Ovary (tissue), 3 donors: ENCODE measurements at regions not wholly inside any gene's neighbourhood (a gene's known extent, or its start where the extent isn't known, plus 50 kb on each side); places are given as distances from the start of the nearest gene placed in this dataset.

ENCODE experiments used
- CTCF ChIP-seq, 3 donors: fragments of 450-650 bp in 2 of 3; fragments of 200-600 bp in 1 of 3; IDR thresholded peaks; one replicate each; pipeline versions ENCODE4 v1.5.1 to v1.8.0; 2016 to 2022; ENCODE audit warnings: antibody characterized with exemption in 3 of 3, mild to moderate bottlenecking in 1 of 3
- POLR2A ChIP-seq: fragments of 450-650 bp; IDR thresholded peaks from one replicate; pipeline ENCODE4 v1.6.1; 2017; ENCODE audit warnings: antibody characterized with exemption, mild to moderate bottlenecking, moderate library complexity
- donor health status: DM: no; HTN: no; CAD: no.

- TF ChIP-seq CTCF (IDR thresholded peaks at IDR 0.05) (no peak), POLR2A (no peak)
These were observed 249.7 kb upstream of the ZNF462 start for GRCh38 chr9:106613250-106613737.
